PC-9 (cell line): ENCODE measurements at regions not wholly inside any gene's neighbourhood (a gene's known extent, or its start where the extent isn't known, plus 50 kb on each side); places are given as distances from the start of the nearest gene placed in this dataset.

ENCODE experiments used
- CTCF ChIP-seq: fragments of 200-600 bp; sonication (generic); conservative IDR thresholded peaks from 2 replicates; pipeline ENCODE4 v1.6.1; 2017; ENCODE audit warnings: mixed run types, antibody characterized with exemption, mild to moderate bottlenecking, moderate library complexity
- EZH2 ChIP-seq: fragments of 200-600 bp; sonication (generic); IDR thresholded peaks from 2 replicates; pipeline ENCODE4 v1.8.0; 2017; ENCODE audit warnings: antibody characterized with exemption, low read depth

- TF ChIP-seq CTCF (no peak), EZH2 (no peak)
Measured at GRCh38 chr17:11135819-11136218, 105.2 kb upstream of the SHISA6 start.
